RPMI8226 (cell line): ENCODE measurements at regions not wholly inside any gene's neighbourhood (a gene's known extent, or its start where the extent isn't known, plus 50 kb on each side); places are given as distances from the start of the nearest gene placed in this dataset.
A peak's percentile ranks its signal among the peaks of the same experiment; 100 is the strongest.
"Not testable (repeated sequence)": the region's sequence is repeated elsewhere in the genome, so short reads cannot be mapped to it uniquely, and the experiment has no call there.

Experiments
- DNase-seq: peaks from one replicate; pipeline ENCODE4 v3.0.0-alpha.2; 2015

GRCh38 chr12:23388898-23389297 is 560.6 kb downstream of the SOX5 start:
- DNase-seq, result not testable (repeated sequence)

GRCh38 chr12:23389315-23389714 is 560.2 kb downstream of the SOX5 start:
- not testable (repeated sequence) for DNase-seq

- no peak for DNase-seq
These were observed 550.0 kb downstream of the SOX5 start for GRCh38 chr12:23399402-23399933.

GRCh38 chr12:23415180-23415579 is 534.3 kb downstream of the SOX5 start:
- no peak for DNase-seq

- DNase-seq, result no peak
These were observed 527.9 kb downstream of the SOX5 start for GRCh38 chr12:23421556-23421955.

- no peak for DNase-seq
These were observed 526.3 kb downstream of the SOX5 start for GRCh38 chr12:23423097-23423687.

GRCh38 chr12:23423796-23424195 is 525.7 kb downstream of the SOX5 start:
- no peak for DNase-seq

GRCh38 chr12:23424685-23425084 is 524.8 kb downstream of the SOX5 start:
- DNase-seq, result no peak

GRCh38 chr12:23426328-23426727 is 523.1 kb downstream of the SOX5 start:
- no peak for DNase-seq

GRCh38 chr12:23428758-23429157 is 520.7 kb downstream of the SOX5 start:
- DNase-seq, result no peak

- no peak for DNase-seq
These were observed 518.5 kb downstream of the SOX5 start for GRCh38 chr12:23431006-23431405.

GRCh38 chr12:23433121-23433520 is 516.3 kb downstream of the SOX5 start:
- DNase-seq, result no peak

GRCh38 chr12:23434154-23434553 is 515.3 kb downstream of the SOX5 start:
- no peak for DNase-seq

GRCh38 chr12:23446746-23447145 is 502.7 kb downstream of the SOX5 start:
- DNase-seq, result no peak

- no peak for DNase-seq
These were observed 498.7 kb downstream of the SOX5 start for GRCh38 chr12:23450810-23451209.

- DNase-seq, result no peak
These were observed 494.2 kb downstream of the SOX5 start for GRCh38 chr12:23455283-23455682.

- DNase-seq, result no peak
These were observed 490.8 kb downstream of the SOX5 start for GRCh38 chr12:23458640-23459039.

GRCh38 chr12:23462546-23462945 is 486.9 kb downstream of the SOX5 start:
- DNase-seq, result no peak

- no peak for DNase-seq
These were observed 486.3 kb downstream of the SOX5 start for GRCh38 chr12:23463172-23463571.

- DNase-seq, result no peak
These were observed 485.1 kb downstream of the SOX5 start for GRCh38 chr12:23464241-23464812.

- peak; percentile 24 for DNase-seq
These were observed 477.0 kb downstream of the SOX5 start for GRCh38 chr12:23472329-23472971.

GRCh38 chr12:23473071-23473470 is 476.4 kb downstream of the SOX5 start:
- no peak for DNase-seq

- no peak for DNase-seq
These were observed 475.0 kb downstream of the SOX5 start for GRCh38 chr12:23474438-23474976.
